GM12878 (cell line): ENCODE measurements at regions not wholly inside any gene's neighbourhood (a gene's known extent, or its start where the extent isn't known, plus 50 kb on each side); places are given as distances from the start of the nearest gene placed in this dataset.

Experiments used
- ATF2 ChIP-seq: IDR thresholded peaks from 2 replicates; pipeline ENCODE4 v1.6.1; 2012; ENCODE audit warnings: low read length, inconsistent platforms
- CHD1 ChIP-seq: IDR thresholded peaks from 2 replicates; pipeline ENCODE4 v1.6.1; 2012; ENCODE audit warnings: low read depth, low read length, improper control_type of control experiment
- CTCF ChIP-seq, 3 experiments: IDR thresholded peaks in 2 of 3; conservative IDR thresholded peaks in 1 of 3; 2 replicates each; pipeline ENCODE4 v1.5.1; 2011; ENCODE audit warnings: low read depth in 3 of 3, low read length in 3 of 3, mild to moderate bottlenecking in 3 of 3, control low read depth in 2 of 3, moderate library complexity in 2 of 3, inconsistent platforms in 1 of 3, mixed read lengths in 1 of 3; ENCODE audit not compliant: control insufficient read depth in 2 of 3, insufficient read depth in 1 of 3; ENCODE audit errors: extremely low read depth in 1 of 3
- EZH2 ChIP-seq: IDR thresholded peaks from 2 replicates; pipeline ENCODE4 v1.6.1; 2012; ENCODE audit warnings: low read depth, mild to moderate bottlenecking, control low read depth, inconsistent platforms, low read length, borderline replicate concordance; ENCODE audit not compliant: control insufficient read depth
- GABPA ChIP-seq: IDR thresholded peaks from 2 replicates; pipeline ENCODE4 v1.6.1; 2014; ENCODE audit warnings: antibody characterized with exemption, low read depth, mild to moderate bottlenecking, inconsistent platforms
- LARP7 ChIP-seq: fragments of 450-650 bp; IDR thresholded peaks from 2 replicates; pipeline ENCODE4 v1.6.1; 2017; ENCODE audit warnings: mild to moderate bottlenecking
- POLR2A ChIP-seq: IDR thresholded peaks from 2 replicates; pipeline ENCODE4 v1.6.1; 2011; ENCODE audit warnings: low read depth, mild to moderate bottlenecking, low read length
- RAD21 ChIP-seq: IDR thresholded peaks from 2 replicates; pipeline ENCODE4 v1.6.1; 2011; ENCODE audit warnings: mild to moderate bottlenecking, low read depth, low read length, moderate library complexity; ENCODE audit not compliant: insufficient read depth
- RCOR1 ChIP-seq: conservative IDR thresholded peaks from 2 replicates; pipeline ENCODE4 v1.6.1; 2012; ENCODE audit warnings: low read depth, low read length, improper control_type of control experiment
- SPI1 ChIP-seq: IDR thresholded peaks from 2 replicates; pipeline ENCODE4 v1.6.1; 2011; ENCODE audit warnings: low read depth, mild to moderate bottlenecking, low read length, moderate library complexity, borderline replicate concordance; ENCODE audit not compliant: insufficient read depth
- STAT3 ChIP-seq: IDR thresholded peaks from 2 replicates; pipeline ENCODE4 v1.6.1; 2011; ENCODE audit warnings: low read depth, low read length, improper control_type of control experiment
- TBL1XR1 ChIP-seq: IDR thresholded peaks from 2 replicates; pipeline ENCODE4 v1.6.1; 2012; ENCODE audit warnings: low read depth, low read length, improper control_type of control experiment

DNA sequence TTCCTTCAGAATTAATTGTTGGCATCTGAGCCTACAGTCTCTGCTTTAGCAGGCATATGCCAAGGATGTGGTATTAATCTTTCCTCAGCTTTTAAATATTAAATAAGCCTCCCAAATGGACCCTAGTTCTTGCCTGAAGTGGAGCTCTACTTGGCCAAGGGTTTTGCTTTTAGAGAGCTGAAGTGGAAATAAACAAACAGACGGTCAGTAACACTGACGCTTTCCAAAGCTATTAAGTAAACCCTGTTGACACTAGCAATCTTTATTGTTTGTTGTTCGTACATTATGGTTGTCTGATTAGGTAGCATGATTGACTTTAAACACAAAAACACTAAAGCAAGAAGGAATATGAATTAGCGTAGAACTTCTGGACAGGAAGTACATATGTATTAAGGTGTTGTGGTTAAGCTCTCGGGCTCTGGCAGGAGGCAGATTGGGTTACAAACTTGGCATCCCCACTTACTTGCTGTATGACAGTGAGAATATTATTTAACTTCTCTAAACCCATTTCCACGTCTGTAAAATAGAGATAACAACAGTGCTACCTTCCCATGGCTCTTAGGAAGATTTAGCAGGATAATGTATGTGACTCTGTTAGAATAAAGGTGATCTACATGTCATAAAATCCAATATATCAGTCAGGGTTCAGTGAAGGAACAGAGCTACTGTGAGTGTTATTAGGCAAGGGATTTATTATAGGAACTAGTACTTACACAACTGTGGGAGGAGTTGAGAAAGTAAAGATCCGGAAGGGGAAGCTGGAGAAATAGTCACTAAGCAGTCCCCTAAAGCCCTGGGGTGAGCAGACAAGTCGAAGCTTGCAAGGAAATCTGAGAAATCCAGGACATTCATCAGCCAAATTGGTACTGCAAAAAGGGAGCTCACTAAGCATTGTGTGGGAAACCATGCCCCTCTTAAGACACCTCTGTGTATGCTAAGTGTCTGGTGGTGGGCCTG, 92.2 kb upstream of the ATF7IP start:
- TF ChIP-seq STAT3 = no peak
- no peak for TF ChIP-seq RAD21
- no peak for TF ChIP-seq CTCF (IDR thresholded peaks at IDR 0.05 in 2 of 3, conservative IDR thresholded peaks at IDR 0.05 in 1 of 3; ENCODE audit: control insufficient read depth in 2 of 3, extremely low read depth in 1 of 3, insufficient read depth in 1 of 3, low read depth in 3 of 3, low read length in 3 of 3)
- no peak for TF ChIP-seq RCOR1
- no peak for TF ChIP-seq EZH2
- TF ChIP-seq LARP7 = no peak
- no peak for TF ChIP-seq CHD1
- no peak for TF ChIP-seq POLR2A
- TF ChIP-seq SPI1 = no peak
- TF ChIP-seq ATF2 = no peak
- no peak for TF ChIP-seq GABPA
- no peak for TF ChIP-seq TBL1XR1
